T follicular helper cell (primary cell): ENCODE measurements at regions not wholly inside any gene's neighbourhood (a gene's known extent, or its start where the extent isn't known, plus 50 kb on each side); places are given as distances from the start of the nearest gene placed in this dataset.

Experiments
- DNase-seq: peaks from one replicate; pipeline ENCODE4 v3.0.0-alpha.2; 2020; ENCODE audit warnings: low read depth

- DNase-seq = no peak
Observed at GRCh38 chr1:59025898-59026426, 242.1 kb upstream of the JUN start.

GRCh38 chr1:59026472-59026948 lies 242.7 kb upstream of the JUN start:
- DNase-seq = no peak

- no peak for DNase-seq
Observed at GRCh38 chr1:59027177-59027576, 243.3 kb upstream of the JUN start.

GRCh38 chr1:59028048-59028447 lies 244.2 kb upstream of the JUN start:
- no peak for DNase-seq

- no peak for DNase-seq
Observed at GRCh38 chr1:59029411-59030167, 245.7 kb upstream of the JUN start.

- DNase-seq = no peak
Observed at GRCh38 chr1:59032228-59032627, 248.4 kb upstream of the JUN start.

- DNase-seq = no peak
Observed at GRCh38 chr1:59033761-59034160, 249.9 kb upstream of the JUN start.

GRCh38 chr1:59034925-59035324 lies 251.1 kb upstream of the JUN start:
- DNase-seq = no peak

- DNase-seq = no peak
Observed at GRCh38 chr1:59039551-59039950, 255.7 kb upstream of the JUN start.

- no peak for DNase-seq
Observed at GRCh38 chr1:59040486-59040885, 256.4 kb upstream of the FGGY start.

- DNase-seq = no peak
Observed at GRCh38 chr1:59041646-59042277, 255.1 kb upstream of the FGGY start.

- no peak for DNase-seq
Observed at GRCh38 chr1:59043796-59044195, 253.1 kb upstream of the FGGY start.

GRCh38 chr1:59044535-59045121 lies 252.3 kb upstream of the FGGY start:
- DNase-seq = no peak

- no peak for DNase-seq
Observed at GRCh38 chr1:59045137-59045536, 251.8 kb upstream of the FGGY start.

- no peak for DNase-seq
Observed at GRCh38 chr1:59045636-59046035, 251.3 kb upstream of the FGGY start.

GRCh38 chr1:59046134-59046533 lies 250.8 kb upstream of the FGGY start:
- no peak for DNase-seq

GRCh38 chr1:59046730-59047157 lies 250.2 kb upstream of the FGGY start:
- no peak for DNase-seq

- DNase-seq = no peak
Observed at GRCh38 chr1:59051007-59051406, 245.9 kb upstream of the FGGY start.

- no peak for DNase-seq
Observed at GRCh38 chr1:59052166-59052590, 244.7 kb upstream of the FGGY start.

- no peak for DNase-seq
Observed at GRCh38 chr1:59054172-59054571, 242.7 kb upstream of the FGGY start.

- no peak for DNase-seq
Observed at GRCh38 chr1:59055908-59056719, 240.8 kb upstream of the FGGY start.

- DNase-seq = no peak
Observed at GRCh38 chr1:59057211-59057694, 239.6 kb upstream of the FGGY start.
